Cerebellar nuclear complex (tissue), 1 donor: ENCODE measurements at regions not wholly inside any gene's neighbourhood (a gene's known extent, or its start where the extent isn't known, plus 50 kb on each side); places are given as distances from the start of the nearest gene placed in this dataset.

Source experiments
- DNase-seq, 2 experiments: peaks; one replicate each; lab custom pipeline; 2025; lab: John Stamatoyannopoulos, UW

GRCh38 chr4:177696438-177696966, 254.3 kb upstream of the AGA start:
- no peak for DNase-seq

- DNase-seq: no peak
These were observed 257.4 kb upstream of the AGA start for GRCh38 chr4:177699365-177700213.

- DNase-seq: no peak
These were observed 264.7 kb upstream of the AGA start for GRCh38 chr4:177706916-177707315.

GRCh38 chr4:177713454-177713853, 271.2 kb upstream of the AGA start:
- DNase-seq: no peak

- no peak for DNase-seq
These were observed 275.2 kb upstream of the AGA start for GRCh38 chr4:177717407-177717806.

GRCh38 chr4:177718514-177718913, 276.3 kb upstream of the AGA start:
- DNase-seq: no peak

- no peak for DNase-seq
These were observed 283.9 kb upstream of the AGA start for GRCh38 chr4:177726111-177726510.

- DNase-seq: no peak
These were observed 286.3 kb upstream of the AGA start for GRCh38 chr4:177728361-177729152.

GRCh38 chr4:177729681-177730080, 287.4 kb upstream of the AGA start:
- DNase-seq: no peak

- DNase-seq: no peak
These were observed 295.2 kb upstream of the AGA start for GRCh38 chr4:177737387-177737940.

- DNase-seq: no peak
These were observed 298.3 kb upstream of the AGA start for GRCh38 chr4:177740563-177740962.

GRCh38 chr4:177759729-177760128, 317.5 kb upstream of the AGA start:
- no peak for DNase-seq

GRCh38 chr4:177761692-177762091, 319.5 kb upstream of the AGA start:
- no peak for DNase-seq

GRCh38 chr4:177769155-177769554, 326.9 kb upstream of the AGA start:
- no peak for DNase-seq

GRCh38 chr4:177770776-177771175, 328.5 kb upstream of the AGA start:
- no peak for DNase-seq

- DNase-seq: no peak
These were observed 329.4 kb upstream of the AGA start for GRCh38 chr4:177771645-177772044.

- no peak for DNase-seq
These were observed 336.4 kb upstream of the AGA start for GRCh38 chr4:177778623-177779022.

GRCh38 chr4:177785000-177785399, 342.8 kb upstream of the AGA start:
- no peak for DNase-seq

- DNase-seq: no peak
These were observed 347.4 kb upstream of the AGA start for GRCh38 chr4:177789610-177790009.

- no peak for DNase-seq
These were observed 349.0 kb upstream of the AGA start for GRCh38 chr4:177791188-177791587.

GRCh38 chr4:177796841-177797240, 354.6 kb upstream of the AGA start:
- DNase-seq: no peak

GRCh38 chr4:177798161-177798560, 355.9 kb upstream of the AGA start:
- no peak for DNase-seq

- DNase-seq: no peak
These were observed 359.9 kb upstream of the AGA start for GRCh38 chr4:177802162-177802561.
